K562 (cell line): ENCODE measurements at regions not wholly inside any gene's neighbourhood (a gene's known extent, or its start where the extent isn't known, plus 50 kb on each side); places are given as distances from the start of the nearest gene placed in this dataset.
"Not testable (repeated sequence)": the region's sequence is repeated elsewhere in the genome, so short reads cannot be mapped to it uniquely, and the experiment has no call there.

ENCODE experiments used
- ATAC-seq: fragments of 200-7000 bp; cut with Tn5 transposase; 3 replicates; pipeline ENCODE4 v1.9.1; 2020; ENCODE audit warnings: moderate library complexity
- BruUV-seq: library from RNA; stranded (reverse); fragments of 400-500 nt; replicated peaks from 2 replicates; lab custom pipeline; 2021; lab: Mats Ljungman, UMichigan
- CTCF ChIA-PET: fragments of 300-600 bp; formaldehyde crosslinking; extraction: SDS; loops from one replicate; lab custom pipeline; 2021; ENCODE audit warnings: low intra/inter-chr PET ratio; lab: Yijun Ruan, JAX
- POLR2A ChIA-PET: fragments of 300-600, 350-650 bp; sonication (Branson Sonifier 250); formaldehyde crosslinking; extraction: SDS; loops from one replicate; lab custom pipeline; 2021; ENCODE audit warnings: antibody characterized with exemption, inconsistent platforms; lab: Yijun Ruan, JAX
- DNase-seq, 4 experiments: peaks; one replicate each; pipeline versions ENCODE4 v3.0.0 to v3.0.0-alpha.2; 2011 to 2018; ENCODE audit warnings: low spot score in 3 of 4, mixed read lengths in 3 of 4; ENCODE audit errors: extremely low read depth in 1 of 4
- FAIRE-seq: peaks from 2 replicates; lab custom pipeline; 2011; peaks lifted over from hg19 to GRCh38; lab: Jason Lieb, UNC
- H2AFZ ChIP-seq: 2 replicates; pipeline ENCODE4 v1.6.0; 2011; ENCODE audit warnings: low read depth, low read length, control low read depth, inconsistent platforms
- H3K27ac ChIP-seq: fragments of 200-600 bp; 3 replicates; pipeline ENCODE4 v1.8.0; 2011; ENCODE audit warnings: low read depth, mild to moderate bottlenecking, control low read depth, inconsistent platforms, low read length, moderate library complexity, mixed read lengths; ENCODE audit errors: extremely low read depth
- H3K27me3 ChIP-seq, 2 experiments: fragments of 300-600 bp in 1 of 2; 2 replicates in 1 of 2; 3 replicates in 1 of 2; pipeline versions ENCODE4 v1.6.0 to v1.8.0; 2011; ENCODE audit warnings: inconsistent platforms in 2 of 2, low read length in 2 of 2, mild to moderate bottlenecking in 1 of 2, mixed read lengths in 1 of 2, moderate library complexity in 1 of 2; ENCODE audit not compliant: control insufficient read depth in 2 of 2, insufficient read depth in 2 of 2
- H3K36me3 ChIP-seq: fragments of 300-600 bp; 3 replicates; pipeline ENCODE4 v1.8.0; 2011; ENCODE audit warnings: mild to moderate bottlenecking, low read length, inconsistent platforms; ENCODE audit not compliant: control insufficient read depth, insufficient read depth
- H3K4me1 ChIP-seq, 2 experiments: fragments of 200-600 bp in 1 of 2; replicated peaks in 1 of 2; 2 replicates in 1 of 2; 3 replicates in 1 of 2; pipeline versions ENCODE4 v1.5.1 to v1.8.0; 2011; ENCODE audit warnings: inconsistent platforms in 2 of 2, low read length in 2 of 2, mild to moderate bottlenecking in 1 of 2, mixed read lengths in 1 of 2, moderate library complexity in 1 of 2; ENCODE audit not compliant: control insufficient read depth in 2 of 2, insufficient read depth in 2 of 2
- H3K4me2 ChIP-seq: 2 replicates; pipeline ENCODE4 v1.6.1; 2011; ENCODE audit warnings: low read length, control low read depth, inconsistent platforms, mixed read lengths; ENCODE audit not compliant: insufficient read depth
- H3K4me3 ChIP-seq: fragments of 200-600 bp; sonication (generic), shearing (Covaris generic); 2 replicates; pipeline ENCODE4 v1.5.1; 2016; ENCODE audit warnings: control low read depth, inconsistent platforms
- H3K79me2 ChIP-seq: fragments of 200-600 bp; 3 replicates; pipeline ENCODE4 v1.8.0; 2011; ENCODE audit warnings: low read length, inconsistent platforms; ENCODE audit not compliant: control insufficient read depth, insufficient read depth
- H3K9ac ChIP-seq, 2 experiments: 2 replicates each; pipeline versions ENCODE4 v1.6.0 to v1.6.1; 2011; ENCODE audit warnings: low read depth in 2 of 2, low read length in 2 of 2, control low read depth in 1 of 2, inconsistent platforms in 1 of 2, mild to moderate bottlenecking in 1 of 2, mixed read lengths in 1 of 2; ENCODE audit not compliant: insufficient read depth in 1 of 2
- H3K9me1 ChIP-seq: one replicate; pipeline ENCODE4 v1.6.0; 2011; ENCODE audit warnings: inconsistent platforms, mild to moderate bottlenecking, low read length, moderate library complexity; ENCODE audit not compliant: control insufficient read depth, insufficient read depth
- H3K9me3 ChIP-seq: replicated peaks from 2 replicates; pipeline ENCODE4 v1.5.1; 2011; ENCODE audit warnings: low read depth, low read length, inconsistent platforms; ENCODE audit not compliant: control insufficient read depth, insufficient read depth
- H4K20me1 ChIP-seq: replicated peaks from 2 replicates; pipeline ENCODE4 v1.6.1; 2011; ENCODE audit warnings: low read length, inconsistent platforms, mixed read lengths; ENCODE audit not compliant: control insufficient read depth, insufficient read depth
- CTCFL ChIP-seq: IDR thresholded peaks from 2 replicates; pipeline ENCODE4 v1.6.1; 2011; ENCODE audit warnings: borderline replicate concordance, low read depth, mild to moderate bottlenecking, moderate library complexity, low read length; ENCODE audit not compliant: insufficient read depth, poor library complexity, severe bottlenecking
- EHMT2 ChIP-seq: fragments of 450-650 bp; IDR thresholded peaks from 2 replicates; pipeline ENCODE4 v1.6.1; 2018; ENCODE audit warnings: antibody characterized with exemption
- ETS1 ChIP-seq: conservative IDR thresholded peaks from 2 replicates; pipeline ENCODE4 v1.6.1; 2011; ENCODE audit warnings: low read depth, mild to moderate bottlenecking, low read length; ENCODE audit not compliant: control insufficient read depth
- HMG20A ChIP-seq: fragments of 450-650 bp; formaldehyde crosslinking; conservative IDR thresholded peaks from 2 replicates; pipeline ENCODE4 v1.4.0; 2020; ENCODE audit warnings: mild to moderate bottlenecking, mixed read lengths
- HNRNPLL ChIP-seq: fragments of 200-400 bp; formaldehyde crosslinking; IDR thresholded peaks from 2 replicates; pipeline ENCODE4 v1.6.1; 2017; ENCODE audit warnings: low read length, low read depth, mild to moderate bottlenecking; ENCODE audit not compliant: poor library complexity, severe bottlenecking
- HNRNPUL1 ChIP-seq: fragments of 200-400 bp; formaldehyde crosslinking; IDR thresholded peaks from 2 replicates; pipeline ENCODE4 v1.6.1; 2017; ENCODE audit warnings: low read length
- TEAD2 ChIP-seq: fragments of 450-650 bp; IDR thresholded peaks from 2 replicates; pipeline ENCODE4 v1.6.1; 2016; ENCODE audit warnings: missing genetic modification characterization, control low read depth, missing compliant biosample characterization
- ZBTB8A ChIP-seq: fragments of 450-650 bp; IDR thresholded peaks from 2 replicates; pipeline ENCODE4 v1.6.1; 2018; ENCODE audit warnings: mild to moderate bottlenecking, moderate library complexity; ENCODE audit not compliant: partially characterized antibody
- ZNF561 ChIP-seq: fragments of 450-650 bp; formaldehyde crosslinking; conservative IDR thresholded peaks from 2 replicates; pipeline ENCODE4 v1.4.0; 2020; ENCODE audit warnings: mild to moderate bottlenecking, moderate library complexity
- WGBS: fragments of 100-300 bp; shearing (Covaris generic); methylation state at CpG from one replicate; pipeline ENCODE4 v1.1.6; 2016; ENCODE audit warnings: low coverage, mixed read lengths; ENCODE audit not compliant: insufficient coverage; ENCODE audit errors: missing lambda C conversion rate; 5-methylcytosine and 5-hydroxymethylcytosine counted together
- in situ Hi-C: fragments of 300-500 bp; cut with MboI; formaldehyde crosslinking; loops from 4 replicates; pipeline ENCODE4 v1.15.0; 2018; ENCODE audit warnings: inconsistent platforms, mixed read lengths
- intact Hi-C: fragments of 100-400 bp; cut with micrococcal nuclease; formaldehyde crosslinking; loops from 2 replicates; pipeline ENCODE4 v1.14.2; 2022

- TF ChIP-seq ZBTB8A (no peak), ETS1 (no peak), TEAD2 (no peak), HMG20A (CRISPR knock-in tag) (no peak), CTCFL (no peak), HNRNPLL (no peak), ZNF561 (CRISPR knock-in tag) (no peak), HNRNPUL1 (no peak), EHMT2 (no peak)
- TF ChIP-seq, all 486 proteins: peak for 0
Observed at GRCh38 chr7:156353352-156353751, 287.2 kb upstream of the RNF32 start (continued).

GRCh38 chr7:156347703-156348248, 292.8 kb upstream of the RNF32 start:
- intact Hi-C loops, in situ Hi-C loops: not testable (repeated sequence)

More at GRCh38 chr7:156347703-156348248, 292.8 kb upstream of the RNF32 start:
- POLR2A ChIA-PET, H4K20me1 ChIP-seq, H3K27ac ChIP-seq, ATAC-seq, H3K9ac ChIP-seq, H3K4me2 ChIP-seq, H3K4me1 ChIP-seq, BruUV-seq, H3K79me2 ChIP-seq, H2AFZ ChIP-seq, CTCF ChIA-PET, H3K9me1 ChIP-seq, FAIRE-seq, H3K9me3 ChIP-seq, H3K36me3 ChIP-seq, DNase-seq, H3K4me3 ChIP-seq: not testable (repeated sequence)
- WGBS, result 1% methylated on average over 19 of the region's 25 CpGs
- peaks cover 34 to 61% of the 10 kb centered on the region in 2 experiments for H3K27me3 ChIP-seq
